ENCODE measurements at regions not wholly inside any gene's neighbourhood (a gene's known extent, or its start where the extent isn't known, plus 50 kb on each side); places are given as distances from the start of the nearest gene placed in this dataset.

DNA sequence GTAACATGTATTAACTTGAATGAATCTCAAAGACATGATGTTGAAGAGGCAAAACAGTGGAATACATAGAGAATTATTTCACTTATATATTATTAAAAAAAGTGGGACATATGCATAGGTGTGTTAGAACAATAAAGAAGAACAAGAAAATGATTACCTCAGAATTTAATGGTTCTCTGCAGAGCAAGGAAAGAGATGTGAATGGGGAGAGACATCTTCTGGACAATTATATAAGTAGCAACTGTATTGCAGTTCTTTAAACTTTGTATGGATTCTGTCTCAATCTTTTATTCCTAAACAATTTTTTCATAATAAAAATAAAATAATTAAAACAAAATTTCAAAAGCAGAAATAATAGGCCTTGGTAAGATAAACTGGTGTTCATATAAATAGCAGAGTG lies 674.9 kb upstream of the ADGRL4 start:
- TF ChIP-seq, protein P1, sequence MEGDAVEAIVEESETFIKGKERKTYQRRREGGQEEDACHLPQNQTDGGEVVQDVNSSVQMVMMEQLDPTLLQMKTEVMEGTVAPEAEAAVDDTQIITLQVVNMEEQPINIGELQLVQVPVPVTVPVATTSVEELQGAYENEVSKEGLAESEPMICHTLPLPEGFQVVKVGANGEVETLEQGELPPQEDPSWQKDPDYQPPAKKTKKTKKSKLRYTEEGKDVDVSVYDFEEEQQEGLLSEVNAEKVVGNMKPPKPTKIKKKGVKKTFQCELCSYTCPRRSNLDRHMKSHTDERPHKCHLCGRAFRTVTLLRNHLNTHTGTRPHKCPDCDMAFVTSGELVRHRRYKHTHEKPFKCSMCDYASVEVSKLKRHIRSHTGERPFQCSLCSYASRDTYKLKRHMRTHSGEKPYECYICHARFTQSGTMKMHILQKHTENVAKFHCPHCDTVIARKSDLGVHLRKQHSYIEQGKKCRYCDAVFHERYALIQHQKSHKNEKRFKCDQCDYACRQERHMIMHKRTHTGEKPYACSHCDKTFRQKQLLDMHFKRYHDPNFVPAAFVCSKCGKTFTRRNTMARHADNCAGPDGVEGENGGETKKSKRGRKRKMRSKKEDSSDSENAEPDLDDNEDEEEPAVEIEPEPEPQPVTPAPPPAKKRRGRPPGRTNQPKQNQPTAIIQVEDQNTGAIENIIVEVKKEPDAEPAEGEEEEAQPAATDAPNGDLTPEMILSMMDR (IDR thresholded peaks at IDR 0.05; ENCODE audit: insufficient read depth, low read length, poor library complexity, severe bottlenecking) = no peak
- TF ChIP-seq EZH2phosphoT487 (conservative IDR thresholded peaks at IDR 0.05; ENCODE audit: low read length) = no peak

Measured in SU-DHL-6 (cell line).